K562 (cell line): ENCODE measurements at regions not wholly inside any gene's neighbourhood (a gene's known extent, or its start where the extent isn't known, plus 50 kb on each side); places are given as distances from the start of the nearest gene placed in this dataset.
A peak's percentile ranks its signal among the peaks of the same experiment; 100 is the strongest.

Source experiments
- ATF1 ChIP-seq, 2 experiments: fragments of 450-650 bp in 1 of 2; IDR thresholded peaks; 2 replicates each; pipeline ENCODE4 v1.6.1; 2016; ENCODE audit warnings: missing compliant biosample characterization in 1 of 2, missing genetic modification characterization in 1 of 2
- CBX1 ChIP-seq: sonication (generic); IDR thresholded peaks from 2 replicates; pipeline ENCODE4 v1.6.1; 2016; ENCODE audit warnings: antibody characterized with exemption, low read depth, mild to moderate bottlenecking
- COPS2 ChIP-seq: fragments of 450-650 bp; conservative IDR thresholded peaks from 2 replicates; pipeline ENCODE4 v1.6.1; 2016; ENCODE audit warnings: mild to moderate bottlenecking, moderate library complexity
- CREM ChIP-seq: IDR thresholded peaks from 2 replicates; pipeline ENCODE4 v1.6.1; 2014; ENCODE audit warnings: antibody characterized with exemption, low read depth
- FOSL1 ChIP-seq: fragments of 200-800 bp; sonication (Bioruptor generic); conservative IDR thresholded peaks from 2 replicates; pipeline ENCODE4 v1.6.1; 2016; ENCODE audit warnings: missing genetic modification characterization, missing compliant biosample characterization
- FOXJ3 ChIP-seq: sonication (generic); formaldehyde crosslinking; IDR thresholded peaks from 2 replicates; pipeline ENCODE4 v1.4.0; 2020; ENCODE audit warnings: mild to moderate bottlenecking, missing genetic modification reagents
- GABPA ChIP-seq: fragments of 200-800 bp; sonication (Bioruptor generic); conservative IDR thresholded peaks from 2 replicates; pipeline ENCODE4 v1.6.1; 2016; ENCODE audit warnings: low read depth, missing genetic modification characterization, missing compliant biosample characterization
- HNRNPL ChIP-seq: fragments of 200-400 bp; formaldehyde crosslinking; IDR thresholded peaks from 2 replicates; pipeline ENCODE4 v1.6.1; 2017; ENCODE audit warnings: low read depth, mild to moderate bottlenecking, low read length
- NCOA6 ChIP-seq: fragments of 450-650 bp; IDR thresholded peaks from 2 replicates; pipeline ENCODE4 v1.6.1; 2017; ENCODE audit warnings: mild to moderate bottlenecking
- NFE2 ChIP-seq: IDR thresholded peaks from 2 replicates; pipeline ENCODE4 v1.6.1; 2014; ENCODE audit warnings: antibody characterized with exemption, low read depth
- PHF20 ChIP-seq: fragments of 450-650 bp; IDR thresholded peaks from 2 replicates; pipeline ENCODE4 v1.6.1; 2018; ENCODE audit not compliant: partially characterized antibody
- PRDM10 ChIP-seq: fragments of 450-650 bp; IDR thresholded peaks from 2 replicates; pipeline ENCODE4 v1.6.1; 2018; ENCODE audit not compliant: partially characterized antibody
- SLC30A9 ChIP-seq: fragments of 250-450 bp; sonication (Bioruptor Pico); IDR thresholded peaks from 2 replicates; pipeline ENCODE4 v1.8.0; 2022; ENCODE audit warnings: mild to moderate bottlenecking, moderate library complexity
- ZNF274 ChIP-seq: IDR thresholded peaks from 2 replicates; pipeline ENCODE4 v1.6.1; 2011; ENCODE audit warnings: low read depth, mild to moderate bottlenecking, low read length, moderate library complexity, borderline replicate concordance
- ZNF431 ChIP-seq: sonication (generic); formaldehyde crosslinking; IDR thresholded peaks from 2 replicates; pipeline ENCODE4 v1.8.0; 2022; ENCODE audit warnings: mild to moderate bottlenecking, missing genetic modification reagents
- ZNF551 ChIP-seq: fragments of 250-450 bp; sonication (Bioruptor Pico); IDR thresholded peaks from 2 replicates; pipeline ENCODE4 v1.5.0; 2021; ENCODE audit warnings: mild to moderate bottlenecking, moderate library complexity
- ZNF589 ChIP-seq: fragments of 200-800 bp; sonication (Bioruptor generic); IDR thresholded peaks from 2 replicates; pipeline ENCODE4 v1.6.1; 2016; ENCODE audit warnings: low read depth, missing genetic modification characterization, missing compliant biosample characterization
- TF ChIP-seq, protein P1 (sequence below): sonication (generic); formaldehyde crosslinking; IDR thresholded peaks from 2 replicates; pipeline ENCODE4 v1.8.0; 2022; ENCODE audit warnings: missing genetic modification reagents, mild to moderate bottlenecking, borderline replicate concordance
- TF ChIP-seq, protein P2 (sequence below): IDR thresholded peaks from 2 replicates; pipeline ENCODE4 v1.6.1; 2016; ENCODE audit warnings: missing genetic modification characterization, missing compliant biosample characterization
- TF ChIP-seq, protein P3 (sequence below): fragments of 450-650 bp; IDR thresholded peaks from 2 replicates; pipeline ENCODE4 v1.6.1; 2016; ENCODE audit warnings: mild to moderate bottlenecking

DNA sequence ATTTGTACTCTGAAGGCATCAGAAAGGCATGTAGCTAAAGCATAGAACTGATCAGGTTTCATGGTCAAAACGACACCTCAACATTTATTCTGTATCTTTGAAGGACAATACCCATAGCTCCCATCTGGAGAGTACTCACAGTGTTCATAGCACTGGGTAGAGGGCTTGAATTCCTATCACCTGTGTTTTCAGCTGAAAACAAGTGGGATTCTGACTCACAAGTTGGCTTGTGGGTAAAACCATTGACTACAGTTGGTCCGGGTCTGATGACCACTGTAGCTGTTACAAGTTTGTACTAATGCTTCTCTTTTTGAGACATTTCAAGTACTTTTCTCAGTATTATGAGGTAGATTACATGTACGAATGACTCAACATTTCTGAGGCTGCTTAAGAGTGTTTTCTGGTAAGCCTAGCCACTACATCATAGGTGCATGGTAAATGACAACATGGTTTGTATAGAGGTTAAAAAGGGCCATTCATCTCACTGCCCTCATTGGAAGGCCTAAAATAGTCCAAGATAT lies 68.6 kb upstream of the PELI1 start (continued):
- no peak for TF ChIP-seq NCOA6
- no peak for TF ChIP-seq SLC30A9 (CRISPR knock-in tag)
- no peak for TF ChIP-seq ZNF431 (CRISPR knock-in tag)
- no peak for TF ChIP-seq ZNF274
- TF ChIP-seq FOXJ3 (CRISPR knock-in tag) = no peak
- peak; percentile 66 for TF ChIP-seq PRDM10
- peak; percentile 72 for TF ChIP-seq FOSL1 (tag)
- TF ChIP-seq, protein P1, sequence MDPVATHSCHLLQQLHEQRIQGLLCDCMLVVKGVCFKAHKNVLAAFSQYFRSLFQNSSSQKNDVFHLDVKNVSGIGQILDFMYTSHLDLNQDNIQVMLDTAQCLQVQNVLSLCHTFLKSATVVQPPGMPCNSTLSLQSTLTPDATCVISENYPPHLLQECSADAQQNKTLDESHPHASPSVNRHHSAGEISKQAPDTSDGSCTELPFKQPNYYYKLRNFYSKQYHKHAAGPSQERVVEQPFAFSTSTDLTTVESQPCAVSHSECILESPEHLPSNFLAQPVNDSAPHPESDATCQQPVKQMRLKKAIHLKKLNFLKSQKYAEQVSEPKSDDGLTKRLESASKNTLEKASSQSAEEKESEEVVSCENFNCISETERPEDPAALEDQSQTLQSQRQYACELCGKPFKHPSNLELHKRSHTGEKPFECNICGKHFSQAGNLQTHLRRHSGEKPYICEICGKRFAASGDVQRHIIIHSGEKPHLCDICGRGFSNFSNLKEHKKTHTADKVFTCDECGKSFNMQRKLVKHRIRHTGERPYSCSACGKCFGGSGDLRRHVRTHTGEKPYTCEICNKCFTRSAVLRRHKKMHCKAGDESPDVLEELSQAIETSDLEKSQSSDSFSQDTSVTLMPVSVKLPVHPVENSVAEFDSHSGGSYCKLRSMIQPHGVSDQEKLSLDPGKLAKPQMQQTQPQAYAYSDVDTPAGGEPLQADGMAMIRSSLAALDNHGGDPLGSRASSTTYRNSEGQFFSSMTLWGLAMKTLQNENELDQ (CRISPR knock-in tag) = no peak
- TF ChIP-seq ATF1 (CRISPR knock-in tag; IDR thresholded peaks at IDR 0.05) = no peak
- peak; percentile 62; the same call in 1 of the 2 replicates for TF ChIP-seq ATF1 (tag; IDR thresholded peaks at IDR 0.05)
- peak; percentile 58; the same call in 1 of the 2 replicates for TF ChIP-seq ZNF589 (CRISPR knock-in tag)
- TF ChIP-seq, protein P2, sequence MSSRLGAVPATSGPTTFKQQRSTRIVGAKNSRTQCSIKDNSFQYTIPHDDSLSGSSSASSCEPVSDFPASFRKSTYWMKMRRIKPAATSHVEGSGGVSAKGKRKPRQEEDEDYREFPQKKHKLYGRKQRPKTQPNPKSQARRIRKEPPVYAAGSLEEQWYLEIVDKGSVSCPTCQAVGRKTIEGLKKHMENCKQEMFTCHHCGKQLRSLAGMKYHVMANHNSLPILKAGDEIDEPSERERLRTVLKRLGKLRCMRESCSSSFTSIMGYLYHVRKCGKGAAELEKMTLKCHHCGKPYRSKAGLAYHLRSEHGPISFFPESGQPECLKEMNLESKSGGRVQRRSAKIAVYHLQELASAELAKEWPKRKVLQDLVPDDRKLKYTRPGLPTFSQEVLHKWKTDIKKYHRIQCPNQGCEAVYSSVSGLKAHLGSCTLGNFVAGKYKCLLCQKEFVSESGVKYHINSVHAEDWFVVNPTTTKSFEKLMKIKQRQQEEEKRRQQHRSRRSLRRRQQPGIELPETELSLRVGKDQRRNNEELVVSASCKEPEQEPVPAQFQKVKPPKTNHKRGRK (tag) = no peak
- no peak for TF ChIP-seq GABPA (tag)
- peak; percentile 88 for TF ChIP-seq NFE2
- TF ChIP-seq PHF20 = no peak
- no peak for TF ChIP-seq ZNF551
- TF ChIP-seq CBX1 = no peak
- TF ChIP-seq CREM = peak; percentile 55; the same call in 1 of the 2 replicates
- TF ChIP-seq HNRNPL = no peak
- TF ChIP-seq, protein P3, sequence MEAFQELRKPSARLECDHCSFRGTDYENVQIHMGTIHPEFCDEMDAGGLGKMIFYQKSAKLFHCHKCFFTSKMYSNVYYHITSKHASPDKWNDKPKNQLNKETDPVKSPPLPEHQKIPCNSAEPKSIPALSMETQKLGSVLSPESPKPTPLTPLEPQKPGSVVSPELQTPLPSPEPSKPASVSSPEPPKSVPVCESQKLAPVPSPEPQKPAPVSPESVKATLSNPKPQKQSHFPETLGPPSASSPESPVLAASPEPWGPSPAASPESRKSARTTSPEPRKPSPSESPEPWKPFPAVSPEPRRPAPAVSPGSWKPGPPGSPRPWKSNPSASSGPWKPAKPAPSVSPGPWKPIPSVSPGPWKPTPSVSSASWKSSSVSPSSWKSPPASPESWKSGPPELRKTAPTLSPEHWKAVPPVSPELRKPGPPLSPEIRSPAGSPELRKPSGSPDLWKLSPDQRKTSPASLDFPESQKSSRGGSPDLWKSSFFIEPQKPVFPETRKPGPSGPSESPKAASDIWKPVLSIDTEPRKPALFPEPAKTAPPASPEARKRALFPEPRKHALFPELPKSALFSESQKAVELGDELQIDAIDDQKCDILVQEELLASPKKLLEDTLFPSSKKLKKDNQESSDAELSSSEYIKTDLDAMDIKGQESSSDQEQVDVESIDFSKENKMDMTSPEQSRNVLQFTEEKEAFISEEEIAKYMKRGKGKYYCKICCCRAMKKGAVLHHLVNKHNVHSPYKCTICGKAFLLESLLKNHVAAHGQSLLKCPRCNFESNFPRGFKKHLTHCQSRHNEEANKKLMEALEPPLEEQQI = no peak
- TF ChIP-seq COPS2 = no peak
